Mesenchymal stem cell (in vitro differentiated cells and primary cell): ENCODE measurements at regions not wholly inside any gene's neighbourhood (a gene's known extent, or its start where the extent isn't known, plus 50 kb on each side); places are given as distances from the start of the nearest gene placed in this dataset.

Experiments
- DNase-seq: peaks from one replicate; pipeline ENCODE4 v3.0.0-alpha.2; 2013
- H2AFZ ChIP-seq: one replicate; pipeline ENCODE4 v1.6.1; 2013; ENCODE audit warnings: low read depth, mild to moderate bottlenecking, control low read depth, inconsistent platforms, low read length, moderate library complexity
- H2AK5ac ChIP-seq: 2 replicates; pipeline ENCODE4 v1.6.1; 2013; ENCODE audit warnings: low read length, moderate library complexity, mild to moderate bottlenecking, inconsistent platforms; ENCODE audit not compliant: severe bottlenecking
- H2BK120ac ChIP-seq: one replicate; pipeline ENCODE4 v1.6.1; 2013; ENCODE audit warnings: low read depth, mild to moderate bottlenecking, inconsistent platforms, low read length, moderate library complexity
- H2BK12ac ChIP-seq, 2 experiments: one replicate each; pipeline ENCODE4 v1.6.1; 2013; ENCODE audit warnings: inconsistent platforms in 2 of 2, low read length in 2 of 2, mild to moderate bottlenecking in 2 of 2, moderate library complexity in 2 of 2, control low read depth in 1 of 2
- H2BK15ac ChIP-seq: one replicate; pipeline ENCODE4 v1.6.1; 2013; ENCODE audit warnings: mild to moderate bottlenecking, low read depth, inconsistent platforms; ENCODE audit not compliant: poor library complexity, severe bottlenecking
- H2BK5ac ChIP-seq: 2 replicates; pipeline ENCODE4 v1.6.1; 2013; ENCODE audit warnings: low read depth, mild to moderate bottlenecking, low read length, control low read depth, inconsistent platforms; ENCODE audit not compliant: poor library complexity, severe bottlenecking
- H3K14ac ChIP-seq, 2 experiments: one replicate each; pipeline ENCODE4 v1.6.1; 2013; ENCODE audit warnings: inconsistent platforms in 2 of 2, low read length in 2 of 2, control low read depth in 1 of 2, mild to moderate bottlenecking in 1 of 2, moderate library complexity in 1 of 2
- H3K18ac ChIP-seq, 2 experiments: one replicate each; pipeline ENCODE4 v1.6.1; 2013; ENCODE audit warnings: inconsistent platforms in 2 of 2, low read length in 2 of 2, control low read depth in 1 of 2, low read depth in 1 of 2, mild to moderate bottlenecking in 1 of 2
- H3K23ac ChIP-seq, 2 experiments: one replicate each; pipeline ENCODE4 v1.6.1; 2013; ENCODE audit warnings: inconsistent platforms in 2 of 2, low read length in 2 of 2, mild to moderate bottlenecking in 2 of 2, moderate library complexity in 2 of 2, control low read depth in 1 of 2
- H3K27ac ChIP-seq: 2 replicates; pipeline ENCODE4 v1.5.1; 2013; ENCODE audit warnings: mild to moderate bottlenecking, moderate library complexity, low read length, control low read depth, inconsistent platforms; ENCODE audit not compliant: poor library complexity, severe bottlenecking
- H3K27me3 ChIP-seq, 2 experiments: 2 replicates each; pipeline versions ENCODE4 v1.6.1 to v1.7.0; 2013; ENCODE audit warnings: low read length in 2 of 2, mild to moderate bottlenecking in 2 of 2, moderate library complexity in 2 of 2, control low read depth in 1 of 2, inconsistent platforms in 1 of 2; ENCODE audit not compliant: control insufficient read depth in 1 of 2, insufficient read depth in 1 of 2
- H3K36me3 ChIP-seq, 2 experiments: 2 replicates each; pipeline versions ENCODE4 v1.6.1 to v1.7.0; 2013; ENCODE audit warnings: low read length in 2 of 2, control low read depth in 1 of 2, inconsistent platforms in 1 of 2, low read depth in 1 of 2, mild to moderate bottlenecking in 1 of 2; ENCODE audit not compliant: insufficient read depth in 2 of 2, control insufficient read depth in 1 of 2
- H3K4ac ChIP-seq, 2 experiments: one replicate each; pipeline ENCODE4 v1.6.1; 2013; ENCODE audit warnings: inconsistent platforms in 2 of 2, low read length in 2 of 2, mild to moderate bottlenecking in 2 of 2, moderate library complexity in 2 of 2, control low read depth in 1 of 2, low read depth in 1 of 2
- H3K4me1 ChIP-seq: 2 replicates; pipeline ENCODE4 v1.6.1; 2013; ENCODE audit warnings: low read depth, low read length, control low read depth; ENCODE audit not compliant: control insufficient read depth, insufficient read depth
- H3K4me2 ChIP-seq: 2 replicates; pipeline ENCODE4 v1.6.1; 2013; ENCODE audit warnings: low read length, mild to moderate bottlenecking, inconsistent platforms; ENCODE audit not compliant: poor library complexity, severe bottlenecking
- H3K4me3 ChIP-seq, 2 experiments: 2 replicates each; pipeline versions ENCODE4 v1.5.1 to v1.7.0; 2013; ENCODE audit warnings: low read length in 2 of 2, mild to moderate bottlenecking in 2 of 2, control low read depth in 1 of 2, low read depth in 1 of 2; ENCODE audit not compliant: insufficient read depth in 1 of 2
- H3K79me1 ChIP-seq: replicated peaks from 2 replicates; pipeline ENCODE4 v1.6.1; 2013; ENCODE audit warnings: mild to moderate bottlenecking, control low read depth, low read length, inconsistent platforms; ENCODE audit not compliant: poor library complexity, severe bottlenecking
- H3K9ac ChIP-seq: 2 replicates; pipeline ENCODE4 v1.7.0; 2013; ENCODE audit warnings: mild to moderate bottlenecking, low read length, moderate library complexity
- H3K9me3 ChIP-seq: 2 replicates; pipeline ENCODE4 v1.7.0; 2013; ENCODE audit warnings: mild to moderate bottlenecking, low read length; ENCODE audit not compliant: control insufficient read depth
- H4K8ac ChIP-seq: one replicate; pipeline ENCODE4 v1.6.1; 2013; ENCODE audit warnings: inconsistent platforms, mild to moderate bottlenecking, low read length, moderate library complexity
- H4K91ac ChIP-seq: one replicate; pipeline ENCODE4 v1.6.1; 2013; ENCODE audit warnings: mild to moderate bottlenecking, low read length, inconsistent platforms
- WGBS: methylation state at CpG from one replicate; pipeline ENCODE4 v1.1.7; 2013; ENCODE audit warnings: mixed read lengths; 5-methylcytosine and 5-hydroxymethylcytosine counted together

GRCh38 chr16:27722207-27722606 lies 172.3 kb downstream of the KATNIP start:
- H3K9me3 ChIP-seq, result no peaks in the 10 kb centered on the region
- H3K27me3 ChIP-seq, result no peaks in the 10 kb centered on the region
- no peaks in the 10 kb centered on the region for H3K79me1 ChIP-seq
- H2BK15ac ChIP-seq, result no peak overlapping the region
- H3K27ac ChIP-seq, result no peak overlapping the region
- DNase-seq, result no peak
- H3K14ac ChIP-seq, result no peak overlapping the region
- WGBS, result 100% methylated on average over 1 of the region's 1 CpG
- no peak overlapping the region for H4K91ac ChIP-seq
- H2AK5ac ChIP-seq, result no peak overlapping the region
- no peak overlapping the region for H3K18ac ChIP-seq
- no peak overlapping the region for H2BK120ac ChIP-seq
- H2AFZ ChIP-seq, result no peak overlapping the region
- no peak overlapping the region for H3K4me3 ChIP-seq
- H3K36me3 ChIP-seq, result peaks cover 29 to 49% of the 10 kb centered on the region in 2 experiments
- no peak overlapping the region for H3K4me2 ChIP-seq
- H3K9ac ChIP-seq, result peak overlapping the region; percentile 36
- H4K8ac ChIP-seq, result no peak overlapping the region
- no peak overlapping the region for H2BK5ac ChIP-seq
- H3K4ac ChIP-seq, result no peak overlapping the region
- no peak overlapping the region for H3K23ac ChIP-seq
- peaks cover 15% of the 10 kb centered on the region for H3K4me1 ChIP-seq
- no peak overlapping the region for H2BK12ac ChIP-seq

DNA sequence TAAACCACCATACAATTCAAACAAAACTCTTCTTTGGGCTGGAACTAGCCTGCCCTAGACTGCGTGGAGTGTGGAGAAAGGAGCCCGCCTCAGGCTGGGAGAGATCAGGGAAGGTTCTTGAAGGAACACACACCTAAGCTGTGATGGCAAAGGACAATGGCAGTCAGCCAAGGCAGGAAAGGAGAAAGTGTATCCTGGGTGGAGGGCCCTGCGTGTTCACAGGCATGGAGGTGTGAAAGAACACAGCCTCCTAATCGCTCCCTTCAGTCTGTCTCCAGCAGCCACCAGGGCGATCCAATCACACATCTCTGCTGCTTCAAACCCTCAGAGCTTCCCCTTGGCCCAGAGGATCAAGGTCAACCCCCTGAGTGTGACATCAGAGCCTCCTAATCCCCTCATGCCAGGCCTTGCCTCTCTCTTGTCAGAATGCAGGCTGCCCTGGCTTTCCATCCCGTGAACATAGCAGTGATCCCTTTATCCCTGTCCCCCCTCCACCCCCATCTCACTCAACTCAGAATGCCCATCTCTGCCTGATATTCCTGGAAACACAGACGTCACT lies 173.0 kb downstream of the KATNIP start:
- Histone ChIP-seq H3K4me1 (peaks cover 14% of the 10 kb centered on the region), H3K14ac (no peak overlapping the region), H2BK12ac (peak overlapping the region in 1 of 2 experiments; percentile 15), H2BK5ac (no peak overlapping the region), H3K23ac (no peak overlapping the region), H3K9ac (no peak overlapping the region), H2AK5ac (peak overlapping the region; percentile 23), H3K27me3 (no peaks in the 10 kb centered on the region), H3K79me1 (no peaks in the 10 kb centered on the region), H4K91ac (no peak overlapping the region), H3K27ac (no peak overlapping the region), H3K4me3 (no peak overlapping the region), H4K8ac (no peak overlapping the region), H3K9me3 (no peaks in the 10 kb centered on the region), H2AFZ (no peak overlapping the region), H3K4me2 (no peak overlapping the region), H3K36me3 (peaks cover 36 to 52% of the 10 kb centered on the region in 2 experiments), H2BK120ac (no peak overlapping the region), H2BK15ac (no peak overlapping the region), H3K18ac (no peak overlapping the region), H3K4ac (no peak overlapping the region)
- WGBS, result 88% methylated on average over 7 of the region's 7 CpGs
- DNase-seq, result no peak

- H3K9ac ChIP-seq, result no peak overlapping the region
- no peak overlapping the region for H2BK120ac ChIP-seq
- 86% methylated on average over 15 of the region's 15 CpGs for WGBS
- no peak overlapping the region for H2BK5ac ChIP-seq
- H3K4ac ChIP-seq, result no peak overlapping the region
- no peak overlapping the region for H3K4me2 ChIP-seq
- H2BK12ac ChIP-seq, result peak overlapping the region; percentile 12 to 17
- peak overlapping the region; percentile 18 for H2AK5ac ChIP-seq
- H3K27me3 ChIP-seq, result no peaks in the 10 kb centered on the region
- DNase-seq, result no peak
- no peaks in the 10 kb centered on the region for H3K9me3 ChIP-seq
- no peak overlapping the region for H3K4me3 ChIP-seq
- no peak overlapping the region for H2BK15ac ChIP-seq
- no peak overlapping the region for H3K27ac ChIP-seq
- peaks cover 41 to 58% of the 10 kb centered on the region in 2 experiments for H3K36me3 ChIP-seq
- no peak overlapping the region for H3K23ac ChIP-seq
- H3K18ac ChIP-seq, result peak overlapping the region; percentile 25 to 80
- peak overlapping the region; percentile 22 for H4K91ac ChIP-seq
- H3K4me1 ChIP-seq, result peaks cover 11% of the 10 kb centered on the region
- H2AFZ ChIP-seq, result no peak overlapping the region
- peak overlapping the region in 1 of 2 experiments; percentile 12 for H3K14ac ChIP-seq
- H3K79me1 ChIP-seq, result no peaks in the 10 kb centered on the region
- H4K8ac ChIP-seq, result no peak overlapping the region
Measured at GRCh38 chr16:27723711-27724481, 174.0 kb downstream of the KATNIP start.

DNA sequence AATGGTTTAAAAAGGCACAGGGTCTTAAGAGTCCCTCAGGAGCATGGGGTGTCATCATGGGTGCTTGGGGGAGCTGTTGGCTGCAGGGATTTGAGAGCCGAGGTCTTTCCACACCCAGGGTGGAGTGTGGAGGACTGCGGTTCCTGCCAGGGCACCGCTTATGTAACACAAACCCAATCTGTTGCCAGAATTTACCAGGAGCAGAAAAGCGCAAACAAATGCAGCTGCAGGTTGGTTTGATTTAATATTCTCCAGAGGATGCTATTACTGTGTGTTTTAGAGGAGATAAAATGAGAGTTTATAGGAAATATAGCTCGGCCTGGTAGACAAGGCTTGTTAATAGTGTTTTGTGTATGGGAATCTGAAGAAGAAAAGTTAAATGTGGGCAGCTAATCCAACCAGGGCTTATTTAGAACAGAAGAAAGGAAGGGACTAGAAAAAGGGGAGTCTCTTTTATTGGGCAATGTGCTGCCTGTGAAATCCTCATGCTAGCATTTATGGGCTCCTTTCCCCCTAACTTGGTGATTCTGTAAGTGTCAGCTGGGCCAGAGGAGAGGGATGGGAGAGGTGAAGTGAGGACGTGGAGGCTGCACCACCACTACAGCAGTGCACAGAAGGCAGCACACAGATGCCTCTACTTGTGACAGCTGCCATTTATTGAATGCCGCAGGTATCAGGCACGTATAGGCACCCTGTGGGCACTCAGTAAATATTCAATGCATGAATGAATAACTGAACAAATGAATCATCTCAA lies 174.7 kb downstream of the KATNIP start:
- DNase-seq, result no peak
- H3K9ac ChIP-seq, result no peak overlapping the region
- H3K27me3 ChIP-seq, result no peaks in the 10 kb centered on the region
- no peak overlapping the region for H2BK15ac ChIP-seq
- no peak overlapping the region for H2AFZ ChIP-seq
- H3K4me1 ChIP-seq, result peaks cover 13% of the 10 kb centered on the region
- no peak overlapping the region for H2BK12ac ChIP-seq
- peak overlapping the region in 1 of 2 experiments; percentile 25 for H3K18ac ChIP-seq
- H3K9me3 ChIP-seq, result no peaks in the 10 kb centered on the region
- H3K4ac ChIP-seq, result no peak overlapping the region
- no peak overlapping the region for H3K27ac ChIP-seq
- H2AK5ac ChIP-seq, result no peak overlapping the region
- no peak overlapping the region for H3K4me2 ChIP-seq
- no peaks in the 10 kb centered on the region for H3K79me1 ChIP-seq
- H3K23ac ChIP-seq, result no peak overlapping the region
- WGBS, result 92% methylated on average over 8 of the region's 8 CpGs
- peaks cover 44 to 58% of the 10 kb centered on the region in 2 experiments for H3K36me3 ChIP-seq
- H4K91ac ChIP-seq, result no peak overlapping the region
- no peak overlapping the region for H3K4me3 ChIP-seq
- H4K8ac ChIP-seq, result no peak overlapping the region
- no peak overlapping the region for H2BK5ac ChIP-seq
- H2BK120ac ChIP-seq, result no peak overlapping the region
- no peak overlapping the region for H3K14ac ChIP-seq
